Activated CD4-positive, alpha-beta T cell treated with anti-CD3 and anti-CD28 coated beads, Interleukin-2, amount 50 U/mL, for 24 hours (primary cell): ENCODE measurements at regions not wholly inside any gene's neighbourhood (a gene's known extent, or its start where the extent isn't known, plus 50 kb on each side); places are given as distances from the start of the nearest gene placed in this dataset.
"Not testable (repeated sequence)": the region's sequence is repeated elsewhere in the genome, so short reads cannot be mapped to it uniquely, and the experiment has no call there.

Experiments
- DNase-seq, 2 donors: peaks; one replicate each; pipeline ENCODE4 v3.0.0-alpha.2; 2020; ENCODE audit warnings: low read depth in 1 of 2, low spot score in 1 of 2

GRCh38 chr14:54010981-54011380 is 54.4 kb upstream of the BMP4 start:
- DNase-seq = no peak

- DNase-seq = no peak
These were observed 66.4 kb upstream of the BMP4 start for GRCh38 chr14:54023027-54023426.

- no peak for DNase-seq
These were observed 69.0 kb upstream of the BMP4 start for GRCh38 chr14:54025661-54026060.

GRCh38 chr14:54026671-54027070 is 70.0 kb upstream of the BMP4 start:
- no peak for DNase-seq

- DNase-seq = not testable (repeated sequence)
These were observed 74.4 kb upstream of the BMP4 start for GRCh38 chr14:54030996-54031395.

- not testable (repeated sequence) for DNase-seq
These were observed 76.7 kb upstream of the BMP4 start for GRCh38 chr14:54033285-54033684.

- DNase-seq = no peak
These were observed 82.1 kb upstream of the BMP4 start for GRCh38 chr14:54038724-54039123.

- no peak for DNase-seq
These were observed 82.7 kb upstream of the BMP4 start for GRCh38 chr14:54039311-54039710.

- DNase-seq = no peak
These were observed 84.2 kb upstream of the BMP4 start for GRCh38 chr14:54040846-54041245.

GRCh38 chr14:54046250-54046649 is 89.6 kb upstream of the BMP4 start:
- DNase-seq = no peak

- DNase-seq = no peak
These were observed 91.2 kb upstream of the BMP4 start for GRCh38 chr14:54047645-54048308.

GRCh38 chr14:54048311-54048710 is 91.7 kb upstream of the BMP4 start:
- DNase-seq = no peak

- no peak for DNase-seq
These were observed 92.1 kb upstream of the BMP4 start for GRCh38 chr14:54048736-54049135.

- no peak for DNase-seq
These were observed 94.1 kb upstream of the BMP4 start for GRCh38 chr14:54050759-54051158.

- no peak for DNase-seq
These were observed 96.2 kb upstream of the BMP4 start for GRCh38 chr14:54052696-54053385.

- DNase-seq = no peak
These were observed 96.7 kb upstream of the BMP4 start for GRCh38 chr14:54053386-54053745.

GRCh38 chr14:54058505-54058904 is 101.9 kb upstream of the BMP4 start:
- DNase-seq = no peak

GRCh38 chr14:54083549-54084239 is 127.1 kb upstream of the BMP4 start:
- no peak for DNase-seq

GRCh38 chr14:54085232-54085761 is 128.7 kb upstream of the BMP4 start:
- DNase-seq = no peak

GRCh38 chr14:54085841-54086240 is 129.2 kb upstream of the BMP4 start:
- DNase-seq = no peak

GRCh38 chr14:54086767-54087166 is 130.1 kb upstream of the BMP4 start:
- no peak for DNase-seq

- DNase-seq = no peak
These were observed 130.8 kb upstream of the BMP4 start for GRCh38 chr14:54087376-54087775.
